Activated B cell treated with CpG ODN at 0.5 μM for 24 hours (primary cell): ENCODE measurements at regions not wholly inside any gene's neighbourhood (a gene's known extent, or its start where the extent isn't known, plus 50 kb on each side); places are given as distances from the start of the nearest gene placed in this dataset.

Source experiments
- ATAC-seq: fragments of 200-7000 bp; cut with Tn5 transposase; one replicate; pipeline ENCODE4 v1.10.0; 2021; ENCODE audit warnings: low read depth, mild to moderate bottlenecking, moderate library complexity
- CTCF ChIA-PET: fragments of 350-600 bp; sonication (Branson Sonifier 250); formaldehyde crosslinking; loops from one replicate; lab custom pipeline; 2021; ENCODE audit warnings: antibody characterized with exemption; lab: Charles Lee
- POLR2A ChIA-PET: fragments of 350-600 bp; sonication (Branson Sonifier 250); formaldehyde crosslinking; loops from one replicate; lab custom pipeline; 2021; ENCODE audit warnings: antibody characterized with exemption; lab: Charles Lee
- DNase-seq: peaks from one replicate; pipeline ENCODE4 v3.0.0; 2022
- H3K27ac Mint-ChIP-seq: one replicate; pipeline ENCODE4 v1.8.0; 2020; ENCODE audit warnings: mixed read lengths
- H3K27me3 Mint-ChIP-seq: one replicate; pipeline ENCODE4 v1.8.0; 2021; ENCODE audit warnings: mixed read lengths
- H3K36me3 Mint-ChIP-seq: one replicate; pipeline ENCODE4 v1.8.0; 2021; ENCODE audit warnings: low read depth, mixed read lengths
- H3K4me1 Mint-ChIP-seq: one replicate; pipeline ENCODE4 v1.8.0; 2021; ENCODE audit warnings: mixed read lengths
- H3K4me3 Mint-ChIP-seq: one replicate; pipeline ENCODE4 v1.8.0; 2020; ENCODE audit warnings: mild to moderate bottlenecking, mixed read lengths
- H3K9me3 Mint-ChIP-seq: one replicate; pipeline ENCODE4 v1.8.0; 2020; ENCODE audit warnings: mixed read lengths
- CTCF ChIP-seq: fragments of 200-600 bp; IDR thresholded peaks from one replicate; pipeline ENCODE4 v1.8.0; 2022; ENCODE audit warnings: antibody characterized with exemption, mild to moderate bottlenecking
- intact Hi-C: fragments of 100-400 bp; cut with micrococcal nuclease; formaldehyde crosslinking; loops from one replicate; pipeline ENCODE4 v1.15.1; 2024

- Mint-ChIP-seq H3K4me3 (no peak overlapping the region), H3K36me3 (no peaks in the 10 kb centered on the region), H3K27ac (no peak overlapping the region), H3K9me3 (no peaks in the 10 kb centered on the region), H3K27me3 (peaks cover 8% of the 10 kb centered on the region), H3K4me1 (no peaks in the 10 kb centered on the region)
- no peak for ATAC-seq
- intact Hi-C loops = no loop called here
- DNase-seq = no peak
- POLR2A ChIA-PET = no interaction called here
- no peak for TF ChIP-seq CTCF
- CTCF ChIA-PET = no interaction called here
Observed at GRCh38 chr4:86446996-86447395, 87.1 kb upstream of the MAPK10 start.

GRCh38 chr4:86448871-86449270, 89.0 kb upstream of the MAPK10 start:
- TF ChIP-seq CTCF = no peak
- no peaks in the 10 kb centered on the region for H3K4me1 Mint-ChIP-seq

GRCh38 chr4:86449746-86450588, 90.1 kb upstream of the MAPK10 start:
- Mint-ChIP-seq H3K9me3 (no peaks in the 10 kb centered on the region), H3K4me1 (no peaks in the 10 kb centered on the region), H3K36me3 (no peaks in the 10 kb centered on the region), H3K4me3 (no peak overlapping the region), H3K27ac (no peak overlapping the region), H3K27me3 (peaks cover 9% of the 10 kb centered on the region)
- CTCF ChIA-PET = no interaction called here
- DNase-seq (no peak), ATAC-seq (no peak)
- TF ChIP-seq CTCF = no peak
- intact Hi-C loops = no loop called here
- POLR2A ChIA-PET = no interaction called here

More at GRCh38 chr4:86448871-86449270, 89.0 kb upstream of the MAPK10 start:
- ATAC-seq (no peak), DNase-seq (no peak)
- no peaks in the 10 kb centered on the region for H3K36me3 Mint-ChIP-seq
- intact Hi-C loops = no loop called here
- H3K4me3 Mint-ChIP-seq = no peak overlapping the region
- H3K27ac Mint-ChIP-seq = no peak overlapping the region
- POLR2A ChIA-PET = no interaction called here
- no peaks in the 10 kb centered on the region for H3K9me3 Mint-ChIP-seq
- H3K27me3 Mint-ChIP-seq = peaks cover 9% of the 10 kb centered on the region
- CTCF ChIA-PET = no interaction called here

GRCh38 chr4:86450861-86451260, 91.0 kb upstream of the MAPK10 start:
- ChIA-PET POLR2A (no interaction called here), CTCF (no interaction called here)
- H3K4me1 Mint-ChIP-seq = no peaks in the 10 kb centered on the region
- H3K27me3 Mint-ChIP-seq = peaks cover 9% of the 10 kb centered on the region
- H3K36me3 Mint-ChIP-seq = no peaks in the 10 kb centered on the region
- H3K9me3 Mint-ChIP-seq = no peaks in the 10 kb centered on the region
- no peak overlapping the region for H3K27ac Mint-ChIP-seq
- DNase-seq (no peak), ATAC-seq (no peak)
- intact Hi-C loops = no loop called here
- no peak overlapping the region for H3K4me3 Mint-ChIP-seq
- no peak for TF ChIP-seq CTCF

- intact Hi-C loops = no loop called here
- Mint-ChIP-seq H3K27ac (no peak overlapping the region), H3K27me3 (peaks cover 9% of the 10 kb centered on the region), H3K4me1 (no peaks in the 10 kb centered on the region), H3K4me3 (no peak overlapping the region), H3K36me3 (no peaks in the 10 kb centered on the region), H3K9me3 (no peaks in the 10 kb centered on the region)
- no peak for DNase-seq
- no peak for TF ChIP-seq CTCF
- ATAC-seq = no peak
- POLR2A ChIA-PET = no interaction called here
- CTCF ChIA-PET = no interaction called here
Observed at GRCh38 chr4:86451560-86452330, 91.9 kb upstream of the MAPK10 start.
